ENCODE measurements at regions not wholly inside any gene's neighbourhood (a gene's known extent, or its start where the extent isn't known, plus 50 kb on each side); places are given as distances from the start of the nearest gene placed in this dataset.
"Not testable (repeated sequence)": the region's sequence is repeated elsewhere in the genome, so short reads cannot be mapped to it uniquely, and the experiment has no call there.

DNA sequence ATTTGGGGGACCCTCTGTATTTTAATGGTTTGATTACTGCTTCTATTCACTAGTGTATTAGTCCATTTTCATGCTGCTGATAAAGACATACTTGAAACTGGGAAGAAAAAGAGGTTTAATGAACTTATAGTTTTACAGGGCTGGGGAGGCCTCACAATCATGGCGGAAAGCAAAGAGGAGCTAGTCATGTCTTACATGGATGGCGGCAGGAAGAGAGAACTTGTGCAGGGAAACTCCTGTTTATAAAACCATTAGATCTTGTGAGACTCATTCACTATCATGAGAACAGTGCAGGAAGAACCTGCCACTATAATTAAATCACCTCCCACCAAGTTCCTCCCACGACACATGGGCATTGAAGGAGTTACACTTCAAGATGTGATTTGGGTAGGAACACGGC lies 464.5 kb upstream of the RGS18 start:
- H3K27ac ChIP-seq = no peak overlapping the region
- DNase-seq (ENCODE audit: low read depth, low spot score) = no peak

DNA sequence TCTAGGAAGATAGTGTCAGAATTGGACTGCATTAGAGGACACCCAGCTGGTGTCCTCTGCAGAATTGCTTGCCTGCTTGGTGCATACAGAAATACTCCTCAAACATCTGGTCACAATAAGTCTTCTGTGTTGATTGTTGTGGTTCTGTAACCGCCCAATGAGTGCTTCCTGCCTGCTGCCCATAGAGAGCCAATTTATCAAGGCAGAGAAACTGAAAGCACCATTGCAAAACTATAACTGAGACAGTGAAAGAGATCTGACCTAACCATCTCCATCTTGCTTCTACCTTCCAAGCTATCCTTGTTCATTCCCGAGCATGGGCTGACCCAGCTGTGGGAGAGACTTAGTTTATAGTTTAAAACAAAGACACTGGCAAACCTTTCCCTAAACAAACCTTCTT lies 462.4 kb upstream of the RGS18 start:
- no peak for DNase-seq (ENCODE audit: low read depth, low spot score)
- H3K27ac ChIP-seq = no peak overlapping the region

DNA sequence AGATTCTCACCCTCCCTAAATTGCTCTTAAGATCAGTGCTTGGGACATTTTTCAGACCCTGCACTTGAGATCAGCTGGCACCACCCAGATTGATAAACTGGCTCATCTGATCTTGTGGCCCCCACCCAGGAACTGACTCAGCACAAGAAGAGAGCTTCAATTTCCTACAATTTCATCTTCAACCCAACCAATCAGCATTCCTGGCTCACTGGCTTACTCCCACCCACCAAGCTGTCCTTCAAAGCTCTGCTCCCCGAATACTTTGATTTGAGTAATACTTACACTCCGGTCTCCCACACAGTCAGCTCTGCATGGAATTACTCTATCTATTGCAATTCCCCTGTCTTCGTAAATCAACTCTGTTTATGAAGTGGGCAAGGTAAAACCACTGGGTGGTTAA lies 461.9 kb upstream of the RGS18 start:
- DNase-seq (ENCODE audit: low read depth, low spot score) = no peak

DNA sequence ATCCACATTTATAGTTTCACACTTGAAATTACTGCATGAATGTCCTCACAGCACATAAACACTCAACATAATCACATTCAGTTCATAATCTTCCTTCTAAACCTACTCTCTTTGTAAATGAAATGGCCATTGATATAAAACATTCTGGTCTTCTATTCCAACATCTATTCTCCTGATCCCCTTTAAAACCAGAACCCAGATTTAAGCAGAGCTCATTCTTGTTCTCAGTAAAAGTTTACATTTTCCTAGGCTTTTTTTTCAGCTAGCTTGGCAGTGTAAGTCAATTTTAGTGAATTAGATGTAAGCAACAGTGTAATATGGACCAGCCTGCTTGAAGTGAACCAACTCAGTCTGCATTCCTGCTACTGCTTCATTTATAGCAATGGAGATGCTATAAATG lies 460.7 kb upstream of the RGS18 start:
- no peak for DNase-seq (ENCODE audit: low read depth, low spot score)
- H3K27ac ChIP-seq = no peak overlapping the region

More for the DNA sequence above, 461.9 kb upstream of the RGS18 start:
- no peak overlapping the region for H3K27ac ChIP-seq

DNA sequence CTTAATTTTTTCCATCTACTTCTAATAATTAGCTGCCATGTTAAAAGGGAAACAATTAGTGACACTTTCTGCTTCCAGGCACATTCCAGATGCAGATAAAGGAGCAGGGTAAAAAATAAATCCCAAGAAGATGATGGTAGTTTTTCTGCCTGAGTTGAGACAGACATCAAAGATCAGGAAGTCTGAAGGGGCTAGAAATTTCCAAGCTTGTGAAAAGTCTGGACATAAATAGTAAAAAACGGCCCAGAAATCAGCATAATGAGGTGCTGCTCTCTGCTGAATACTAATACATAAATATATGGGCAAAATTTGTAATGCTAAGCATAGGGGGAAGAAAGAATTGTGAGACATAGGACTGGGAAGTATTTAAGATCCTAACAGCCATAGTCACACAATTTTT lies 460.0 kb upstream of the RGS18 start:
- DNase-seq (ENCODE audit: low read depth, low spot score) = no peak

DNA sequence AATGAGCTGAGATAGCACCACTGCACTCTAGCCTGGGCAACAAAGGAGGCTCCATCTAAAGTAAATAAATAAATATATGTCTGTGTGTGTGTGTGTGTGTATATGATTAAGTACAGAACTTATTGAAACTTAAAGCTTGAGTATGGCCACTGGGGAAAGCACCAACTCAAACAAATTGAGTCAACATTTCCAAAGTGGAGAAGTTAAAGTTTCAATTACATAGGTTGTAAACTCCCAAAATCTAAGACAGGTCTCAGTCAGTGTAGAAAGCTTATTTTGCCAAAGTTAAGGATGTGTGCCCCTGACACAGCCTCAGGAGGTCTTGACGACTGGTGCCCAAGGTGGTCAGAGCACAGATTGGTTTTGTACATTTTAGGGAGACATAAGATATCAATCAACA lies 458.9 kb upstream of the RGS18 start:
- DNase-seq (ENCODE audit: low read depth, low spot score) = no peak
- no peak overlapping the region for H3K27ac ChIP-seq

More for the DNA sequence above, 460.0 kb upstream of the RGS18 start:
- H3K27ac ChIP-seq = no peak overlapping the region

DNA sequence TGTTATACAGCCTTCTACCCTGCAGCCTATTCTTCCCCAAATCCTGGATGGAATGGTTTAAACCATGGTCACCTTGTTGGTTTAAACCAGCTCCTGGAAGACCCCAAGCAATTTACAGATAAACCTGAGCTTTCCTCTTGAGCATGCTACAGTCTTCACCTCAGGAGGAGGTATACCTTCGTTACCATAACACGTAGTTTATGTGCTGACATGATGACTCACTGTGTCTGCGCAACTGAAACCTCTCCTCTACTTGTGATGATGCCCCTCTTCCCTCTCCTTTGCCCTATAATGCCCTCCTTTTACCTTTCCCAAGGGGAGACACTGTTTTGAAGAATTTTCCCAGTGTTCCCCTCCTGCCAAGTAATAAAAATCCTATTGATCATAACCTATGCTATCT lies 457.3 kb upstream of the RGS18 start:
- DNase-seq (ENCODE audit: low read depth, low spot score) = no peak
- no peak overlapping the region for H3K27ac ChIP-seq

DNA sequence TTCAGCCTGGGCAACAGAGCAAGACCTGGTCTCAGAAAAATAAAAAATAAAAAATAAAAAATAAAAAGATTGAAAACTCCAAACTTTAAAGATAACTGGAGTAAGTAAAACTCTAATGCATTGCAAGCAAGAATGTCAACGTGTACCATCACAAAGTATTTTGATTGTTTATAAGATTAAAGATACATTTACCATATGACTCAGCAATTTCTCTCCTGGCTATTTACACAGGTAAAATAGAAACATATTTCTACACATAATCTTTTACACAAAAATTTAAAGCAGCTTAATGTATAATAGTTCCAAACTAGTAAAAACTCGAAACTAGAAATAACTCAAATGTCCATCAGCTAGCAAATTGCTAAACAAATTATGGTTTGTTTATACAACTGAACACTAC lies 456.1 kb upstream of the RGS18 start:
- no peak overlapping the region for H3K27ac ChIP-seq
- DNase-seq (ENCODE audit: low read depth, low spot score) = no peak

DNA sequence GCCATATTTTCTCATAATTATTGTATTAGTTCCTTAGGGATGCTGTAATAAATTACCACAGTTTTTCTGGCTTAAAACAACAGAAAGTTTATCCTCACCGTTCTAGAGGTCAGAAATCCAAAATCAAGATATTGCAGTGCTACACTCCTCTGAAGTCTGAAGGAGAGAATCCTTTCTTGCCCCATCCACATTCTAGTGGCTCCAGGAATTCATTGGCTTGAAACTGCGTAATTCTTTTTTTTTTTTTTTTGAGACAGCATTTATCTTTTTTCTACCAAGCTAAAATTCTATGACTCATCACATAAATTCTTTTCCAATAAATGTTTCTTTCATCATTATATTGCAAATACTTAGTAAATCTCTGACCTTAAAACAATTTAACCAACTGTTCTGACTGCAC lies 451.0 kb upstream of the RGS18 start:
- no peak for DNase-seq (ENCODE audit: low read depth, low spot score)
- H3K27ac ChIP-seq = no peak overlapping the region

DNA sequence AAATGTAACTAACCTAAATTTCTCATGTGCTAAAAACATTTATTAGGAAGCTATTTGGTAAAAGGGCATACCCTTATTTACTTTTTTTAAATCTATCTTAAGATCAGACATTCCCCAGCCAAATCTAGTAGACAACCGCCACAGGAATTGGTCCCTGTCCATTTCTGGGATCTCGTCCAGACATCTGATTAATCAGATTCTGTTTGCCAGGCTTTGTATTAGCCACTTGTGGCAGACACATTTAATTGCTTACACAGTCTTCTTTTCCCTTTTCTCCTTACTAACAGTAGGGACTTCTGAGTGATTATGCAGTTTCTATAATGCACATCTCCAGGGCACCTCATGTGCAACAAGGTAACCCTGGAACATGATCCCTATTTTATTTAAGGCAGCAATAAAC lies 449.0 kb upstream of the RGS18 start:
- H3K27ac ChIP-seq = no peak overlapping the region

DNA sequence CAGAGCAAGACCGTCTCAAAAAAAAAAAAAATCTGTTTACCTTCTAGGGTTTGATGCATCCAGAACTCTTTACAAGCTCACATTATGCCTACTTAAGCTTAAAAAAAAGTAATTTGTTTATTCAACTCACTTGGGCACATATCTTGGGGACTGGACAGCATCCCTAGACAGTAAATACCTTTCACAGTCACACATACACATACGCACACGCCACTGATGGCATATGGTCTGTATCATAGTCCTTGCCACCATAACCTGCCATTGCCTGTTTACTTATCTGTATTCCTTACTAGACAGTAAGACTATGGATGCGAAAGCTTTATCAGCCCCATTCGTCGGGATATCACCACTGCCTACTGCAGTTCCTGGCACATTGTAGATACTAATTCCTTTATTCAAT lies 446.3 kb upstream of the RGS18 start:
- H3K27ac ChIP-seq = no peak overlapping the region
- no peak for DNase-seq (ENCODE audit: low read depth, low spot score)

More for the DNA sequence above, 449.0 kb upstream of the RGS18 start:
- DNase-seq (ENCODE audit: low read depth, low spot score) = no peak

DNA sequence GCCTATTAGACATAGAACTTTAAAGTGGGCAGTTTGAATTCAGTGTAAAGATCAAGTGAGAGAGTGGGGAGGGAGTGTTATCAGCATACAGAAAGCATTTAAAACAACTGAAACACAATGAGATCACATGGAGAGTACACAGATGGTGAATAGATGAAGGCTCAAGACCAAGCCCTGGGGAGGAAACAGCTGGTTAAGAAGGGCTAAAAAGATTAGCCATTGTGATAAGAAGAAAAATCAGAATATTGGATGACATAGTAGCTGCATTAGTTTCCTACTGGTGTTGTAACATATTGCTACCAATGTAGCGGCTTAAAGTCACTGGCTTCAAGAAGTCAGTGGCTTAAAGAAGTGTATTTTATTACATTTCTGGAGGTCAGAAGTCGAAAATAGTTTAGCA lies 443.4 kb upstream of the RGS18 start:
- H3K27ac ChIP-seq = no peak overlapping the region

DNA sequence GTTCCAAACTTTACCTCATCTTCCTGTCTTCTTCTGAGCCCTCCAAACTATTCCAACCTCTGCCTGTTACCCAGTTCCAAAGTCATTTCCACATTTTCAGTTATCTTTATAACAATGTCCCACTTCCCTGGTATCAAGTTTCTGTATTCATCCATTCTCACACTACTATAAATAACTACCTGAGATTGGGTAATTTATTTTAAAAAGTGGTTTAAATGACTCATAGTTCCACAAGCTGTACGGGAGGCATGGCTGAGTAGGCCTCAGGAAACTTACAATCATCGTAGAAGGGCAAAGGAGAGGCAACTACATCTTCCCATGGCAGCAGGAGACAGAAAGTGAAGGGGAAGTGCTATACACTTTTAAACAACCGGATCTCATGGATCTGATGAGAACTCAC lies 428.5 kb upstream of the RGS18 start:
- no peak for DNase-seq (ENCODE audit: low read depth, low spot score)
- no peak overlapping the region for H3K27ac ChIP-seq

More for the DNA sequence above, 443.4 kb upstream of the RGS18 start:
- no peak for DNase-seq (ENCODE audit: low read depth, low spot score)

DNA sequence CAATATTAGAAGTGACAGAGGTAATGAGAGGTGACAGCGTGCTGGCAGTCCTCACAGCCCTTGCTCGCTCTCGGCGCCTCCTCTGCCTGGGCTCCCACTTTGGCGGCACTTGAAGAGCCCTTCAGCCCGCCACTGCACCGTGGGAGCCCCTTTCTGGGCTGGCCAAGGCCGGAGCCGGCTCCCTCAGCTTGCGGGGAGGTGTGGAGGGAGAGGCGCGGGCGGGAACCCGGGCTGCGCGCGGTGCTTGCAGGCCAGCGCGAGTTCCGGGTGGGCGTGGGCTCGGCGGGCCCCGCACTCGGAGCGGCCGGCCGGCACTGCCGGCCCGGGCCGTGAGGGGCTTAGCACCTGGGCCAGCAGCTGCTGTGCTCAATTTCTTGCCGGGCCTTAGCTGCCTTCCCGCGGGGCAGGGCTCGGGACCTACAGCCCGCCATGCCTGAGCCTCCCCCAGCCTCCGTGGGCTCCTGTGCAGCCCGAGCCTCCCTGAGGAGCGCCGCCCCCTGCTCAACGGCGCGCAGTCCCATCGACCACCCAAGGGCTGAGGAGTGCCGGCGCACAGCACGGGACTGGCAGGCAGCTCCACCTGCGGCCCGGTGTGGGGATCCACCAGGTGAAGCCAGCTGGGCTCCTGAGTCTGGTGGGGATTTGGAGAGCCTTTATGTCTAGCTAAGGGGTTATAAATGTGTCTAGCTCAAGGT lies 426.5 kb upstream of the RGS18 start:
- H3K27ac ChIP-seq; DNase-seq (ENCODE audit: low read depth, low spot score): not testable (repeated sequence)

DNA sequence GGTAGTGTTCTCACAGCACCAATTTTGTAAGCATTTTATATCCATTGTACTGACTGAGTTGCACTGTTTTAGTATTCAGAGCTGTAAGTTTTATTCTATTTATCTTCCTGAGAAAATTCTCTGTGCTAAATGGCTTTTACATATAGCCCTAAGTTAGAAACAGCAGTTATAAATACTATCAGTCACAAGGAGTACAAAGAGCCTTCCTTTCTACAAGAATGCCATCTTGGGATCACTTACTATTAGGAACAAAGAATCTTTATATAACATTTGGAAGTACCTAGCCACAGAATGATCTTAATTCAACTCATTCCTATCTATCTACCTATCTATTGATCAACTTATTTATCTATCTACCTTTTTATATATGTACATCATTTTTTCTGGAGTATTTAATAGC lies 423.9 kb upstream of the RGS18 start:
- no peak for DNase-seq (ENCODE audit: low read depth, low spot score)
- no peak overlapping the region for H3K27ac ChIP-seq

DNA sequence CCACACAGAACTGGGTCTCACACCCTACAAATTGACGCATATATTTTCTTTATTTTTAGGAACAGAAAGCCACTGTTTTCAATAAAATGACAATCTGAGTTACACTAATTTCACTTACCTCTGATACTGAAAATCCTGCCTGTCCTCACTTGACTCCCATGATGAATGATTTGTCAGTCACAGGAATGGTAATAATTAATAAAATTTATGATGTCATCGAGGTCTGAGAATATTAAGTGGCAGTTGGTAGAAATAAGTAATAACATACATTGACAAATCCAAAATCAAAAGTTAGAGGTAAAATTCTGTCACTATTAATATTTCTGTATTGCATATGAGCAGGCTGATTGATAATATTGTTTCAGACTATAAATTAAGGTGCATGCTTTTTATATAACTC lies 418.7 kb upstream of the RGS18 start:
- H3K27ac ChIP-seq = no peak overlapping the region
- no peak for DNase-seq (ENCODE audit: low read depth, low spot score)

DNA sequence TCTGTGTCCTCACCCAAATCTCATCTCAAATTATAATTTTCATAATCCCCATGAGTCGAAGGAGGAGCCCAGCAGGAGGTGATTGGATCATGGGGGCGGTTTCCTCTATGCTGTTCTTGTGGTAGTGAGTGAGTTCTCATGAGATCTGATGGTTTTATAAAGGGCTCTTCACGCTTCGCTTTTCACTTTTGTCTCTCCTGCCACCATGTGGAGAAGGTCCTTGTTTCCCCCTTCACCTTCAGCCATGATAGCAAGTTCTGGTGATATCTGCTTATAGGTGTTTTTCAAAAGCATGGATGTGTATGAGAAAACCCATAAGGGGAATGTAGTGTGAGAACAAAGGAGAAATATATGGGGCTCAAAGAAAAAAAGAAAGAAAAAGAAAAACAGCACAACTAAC lies 405.9 kb upstream of the RGS18 start:
- no peak overlapping the region for H3K27ac ChIP-seq
- DNase-seq (ENCODE audit: low read depth, low spot score) = no peak

DNA sequence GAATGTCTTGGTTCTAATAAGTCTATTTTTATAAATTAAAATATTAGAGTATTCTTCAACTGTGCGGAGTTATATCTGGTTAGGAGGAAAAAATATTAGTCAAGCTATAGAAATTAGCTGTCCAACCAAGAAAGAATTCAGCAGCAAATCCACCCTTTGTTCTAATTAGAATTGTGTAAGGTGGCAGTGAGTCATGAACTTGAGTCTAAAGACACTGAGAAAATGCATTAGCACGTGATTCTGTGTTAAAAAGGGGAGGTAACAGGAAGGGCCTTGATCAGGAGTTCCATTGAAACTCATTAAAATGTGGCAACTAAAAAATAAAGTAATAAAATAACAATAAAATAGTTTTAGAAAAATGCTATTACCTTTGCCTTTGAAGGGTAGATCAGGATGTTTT lies 398.2 kb upstream of the RGS18 start:
- DNase-seq (ENCODE audit: low read depth, low spot score) = no peak
- no peak overlapping the region for H3K27ac ChIP-seq

DNA sequence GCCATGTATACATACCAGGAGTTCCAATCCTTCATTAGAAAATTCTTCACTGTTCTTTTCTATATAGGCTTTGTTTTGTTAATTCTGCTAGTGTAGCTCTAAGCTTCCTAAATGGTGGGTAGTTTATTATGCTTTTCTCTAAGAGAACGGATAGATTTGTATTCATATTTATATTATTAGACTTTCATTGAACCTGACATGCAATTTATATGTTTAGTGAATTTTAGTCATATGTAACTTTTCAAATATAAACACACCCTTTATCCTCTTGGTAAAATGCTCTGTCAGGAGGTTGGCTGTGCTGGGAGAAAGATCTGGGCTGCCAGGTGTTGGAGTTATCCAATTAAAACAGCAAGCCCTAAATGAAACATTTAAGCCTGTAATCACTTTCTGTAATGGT lies 369.7 kb upstream of the RGS18 start:
- H3K27ac ChIP-seq = no peak overlapping the region
- DNase-seq (ENCODE audit: low read depth, low spot score) = no peak

DNA sequence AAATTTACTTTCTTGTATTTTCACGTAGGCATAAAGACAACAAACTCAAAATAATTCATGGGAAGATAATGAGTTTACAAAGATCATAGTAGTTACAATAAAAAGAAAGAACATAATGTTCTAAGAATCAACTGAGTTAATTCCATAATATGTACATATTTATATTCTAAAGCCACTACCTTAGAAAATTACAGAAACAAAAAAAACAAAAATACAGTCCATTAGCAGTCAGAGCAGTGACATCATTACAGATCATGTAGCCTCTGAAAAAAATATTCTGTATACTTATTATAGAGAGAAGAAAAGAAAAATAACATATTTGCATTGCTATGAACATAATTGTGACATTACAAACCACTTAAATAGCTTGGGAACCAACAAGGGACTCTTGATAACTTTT lies 360.1 kb upstream of the RGS18 start:
- DNase-seq (ENCODE audit: low read depth, low spot score) = no peak
- no peak overlapping the region for H3K27ac ChIP-seq

DNA sequence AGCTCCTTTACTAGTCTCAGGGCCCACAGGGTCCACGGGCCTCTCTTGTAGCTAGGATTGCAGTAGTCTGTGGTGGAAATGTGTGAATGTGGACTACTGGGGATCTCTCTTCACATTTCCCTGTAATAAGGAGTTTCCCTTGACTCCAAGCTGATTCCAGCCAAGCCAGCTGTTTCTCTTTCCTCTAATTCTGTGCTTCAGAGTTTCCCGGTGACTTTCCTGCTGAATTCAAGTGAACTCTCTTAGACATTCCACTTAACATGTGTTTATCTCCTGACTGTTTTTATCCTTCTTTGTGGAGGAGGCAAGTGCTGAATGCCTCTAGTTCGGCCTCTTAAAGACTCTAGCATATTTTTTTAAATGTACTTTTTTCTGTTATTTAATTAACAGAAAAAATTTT lies 354.0 kb upstream of the RGS18 start:
- no peak overlapping the region for H3K27ac ChIP-seq
- no peak for DNase-seq (ENCODE audit: low read depth, low spot score)

DNA sequence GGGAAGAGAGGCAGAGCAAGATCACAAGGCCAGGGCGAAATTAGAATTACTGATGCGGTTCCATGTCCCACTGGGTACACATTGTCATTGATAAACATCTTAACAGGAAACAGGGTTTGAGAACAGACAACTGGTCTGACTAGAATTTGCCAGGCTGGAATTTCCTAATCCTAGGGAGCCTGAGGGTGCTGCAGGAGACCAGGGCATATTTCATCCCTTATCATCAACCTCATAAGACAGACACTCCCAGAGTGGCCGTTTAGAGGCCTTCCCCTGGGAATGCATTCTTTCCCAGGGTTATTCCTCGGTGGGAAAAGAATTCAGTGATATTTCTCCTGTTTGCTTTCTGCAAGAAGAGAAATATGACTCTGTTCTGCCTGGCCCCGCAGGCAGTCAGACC lies 344.7 kb upstream of the RGS18 start:
- H3K27ac ChIP-seq; DNase-seq (ENCODE audit: low read depth, low spot score): not testable (repeated sequence)

DNA sequence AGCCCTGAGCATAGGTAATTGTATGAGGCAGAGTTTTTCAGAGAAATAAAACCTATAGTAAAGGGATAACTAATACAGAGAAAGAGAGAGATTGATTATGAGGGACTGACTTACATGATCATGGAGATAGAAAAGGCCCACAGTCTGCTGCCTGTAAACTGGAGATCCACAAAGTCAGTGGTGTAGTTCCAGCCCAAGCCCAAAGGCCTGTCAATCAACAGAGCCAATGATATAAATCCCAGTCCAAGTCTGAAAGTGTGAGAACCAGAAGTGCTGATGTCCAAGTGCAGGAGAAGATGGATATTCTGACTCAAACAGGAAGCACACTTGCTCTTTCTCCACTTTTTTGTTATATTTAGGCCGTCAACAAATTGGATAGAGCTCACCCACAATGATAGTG lies 340.1 kb upstream of the RGS18 start:
- no peak for DNase-seq (ENCODE audit: low read depth, low spot score)
- H3K27ac ChIP-seq = no peak overlapping the region
